GM23338 (cell line): ENCODE measurements at regions not wholly inside any gene's neighbourhood (a gene's known extent, or its start where the extent isn't known, plus 50 kb on each side); places are given as distances from the start of the nearest gene placed in this dataset.

ENCODE experiments used
- ATAC-seq: fragments of 200-7000 bp; cut with Tn5 transposase; 3 replicates; pipeline ENCODE4 v1.9.1; 2020
- DNase-seq: peaks from one replicate; pipeline ENCODE4 v3.0.0-alpha.2; 2015; ENCODE audit warnings: low spot score
- H2AFZ ChIP-seq: fragments of 200-600 bp; sonication (generic); 2 replicates; pipeline ENCODE4 v1.8.0; 2016; ENCODE audit warnings: antibody characterized with exemption, mild to moderate bottlenecking, moderate library complexity
- H3F3A ChIP-seq: fragments of 200-600 bp; sonication (generic); replicated peaks from 2 replicates; pipeline ENCODE4 v1.8.0; 2017; ENCODE audit warnings: antibody characterized with exemption, mixed run types, low read depth
- H3K27ac ChIP-seq: fragments of 200-600 bp; sonication (generic); 2 replicates; pipeline ENCODE4 v1.6.1; 2016; ENCODE audit warnings: low read depth
- H3K27me3 ChIP-seq: fragments of 200-600 bp; sonication (generic); 2 replicates; pipeline ENCODE4 v1.8.0; 2016; ENCODE audit warnings: mild to moderate bottlenecking, mixed run types, moderate library complexity; ENCODE audit not compliant: insufficient read depth
- H3K36me3 ChIP-seq: fragments of 200-600 bp; sonication (generic); 2 replicates; pipeline ENCODE4 v1.8.0; 2016; ENCODE audit warnings: mild to moderate bottlenecking; ENCODE audit not compliant: insufficient read depth
- H3K4me1 ChIP-seq: fragments of 200-600 bp; sonication (generic); 2 replicates; pipeline ENCODE4 v1.8.0; 2016; ENCODE audit warnings: mild to moderate bottlenecking, moderate library complexity; ENCODE audit not compliant: insufficient read depth
- H3K4me2 ChIP-seq: fragments of 200-600 bp; sonication (generic); 2 replicates; pipeline ENCODE4 v1.7.1; 2017; ENCODE audit warnings: mixed run types
- H3K4me3 ChIP-seq: fragments of 200-600 bp; sonication (generic); 2 replicates; pipeline ENCODE4 v1.6.1; 2016; ENCODE audit warnings: mixed run types
- H3K79me2 ChIP-seq: fragments of 200-600 bp; sonication (generic); replicated peaks from 2 replicates; pipeline ENCODE4 v1.8.0; 2017; ENCODE audit warnings: mild to moderate bottlenecking; ENCODE audit not compliant: insufficient read depth
- H3K9me2 ChIP-seq: fragments of 200-600 bp; sonication (generic); 2 replicates; pipeline ENCODE4 v1.8.0; 2017; ENCODE audit not compliant: insufficient read depth
- H4K20me1 ChIP-seq: fragments of 200-600 bp; sonication (generic); replicated peaks from 2 replicates; pipeline ENCODE4 v1.8.0; 2017; ENCODE audit warnings: mild to moderate bottlenecking; ENCODE audit not compliant: insufficient read depth
- H3K27ac Mint-ChIP-seq: 2 replicates; pipeline ENCODE4 v1.8.0; 2020; ENCODE audit warnings: inconsistent platforms, mild to moderate bottlenecking, moderate library complexity, mixed read lengths
- H3K27me3 Mint-ChIP-seq: 3 replicates; pipeline ENCODE4 v1.8.0; 2022; ENCODE audit warnings: low read depth, mild to moderate bottlenecking, moderate library complexity, mixed read lengths, inconsistent platforms; ENCODE audit not compliant: insufficient read depth, poor library complexity
- H3K36me3 Mint-ChIP-seq: 3 replicates; pipeline ENCODE4 v1.8.0; 2021; ENCODE audit warnings: low read depth, mild to moderate bottlenecking, inconsistent platforms, moderate library complexity, mixed read lengths
- H3K4me1 Mint-ChIP-seq: 3 replicates; pipeline ENCODE4 v1.8.0; 2020; ENCODE audit warnings: mild to moderate bottlenecking, inconsistent platforms, mixed read lengths
- H3K4me3 Mint-ChIP-seq: 3 replicates; pipeline ENCODE4 v1.8.0; 2021; ENCODE audit warnings: moderate library complexity, mild to moderate bottlenecking, inconsistent platforms, mixed read lengths
- H3K9me3 Mint-ChIP-seq: 3 replicates; pipeline ENCODE4 v1.8.0; 2020; ENCODE audit warnings: moderate library complexity, mild to moderate bottlenecking, inconsistent platforms, mixed read lengths
- CREB1 ChIP-seq: fragments of 250-450 bp; sonication (Bioruptor Pico); IDR thresholded peaks from 2 replicates; pipeline ENCODE4 v1.5.0; 2020; ENCODE audit warnings: low read depth, mild to moderate bottlenecking, moderate library complexity
- EZH2 ChIP-seq: fragments of 200-600 bp; sonication (generic); IDR thresholded peaks from one replicate; pipeline ENCODE4 v1.8.0; 2017; ENCODE audit warnings: antibody characterized with exemption, mild to moderate bottlenecking, low read depth; ENCODE audit not compliant: unreplicated experiment
- EZH2phosphoT487 ChIP-seq: fragments of 200-600 bp; sonication (generic); IDR thresholded peaks from one replicate; pipeline ENCODE4 v1.8.1; 2018; ENCODE audit warnings: antibody characterized with exemption; ENCODE audit not compliant: unreplicated experiment
- JUNB ChIP-seq: IDR thresholded peaks from one replicate; pipeline ENCODE4 v1.6.1; 2016; ENCODE audit warnings: antibody characterized with exemption; ENCODE audit not compliant: unreplicated experiment
- NANOG ChIP-seq: IDR thresholded peaks from 2 replicates; pipeline ENCODE4 v1.6.1; 2016; ENCODE audit warnings: antibody characterized with exemption, borderline replicate concordance
- POLR2AphosphoS5 ChIP-seq: IDR thresholded peaks from 2 replicates; pipeline ENCODE4 v1.6.1; 2016; ENCODE audit warnings: antibody characterized with exemption, low read depth
- STAT1 ChIP-seq: IDR thresholded peaks from one replicate; pipeline ENCODE4 v1.6.1; 2016; ENCODE audit warnings: antibody characterized with exemption; ENCODE audit not compliant: unreplicated experiment
- ZNF114 ChIP-seq: fragments of 250-450 bp; sonication (Bioruptor Pico); IDR thresholded peaks from 2 replicates; pipeline ENCODE4 v1.5.0; 2020; ENCODE audit warnings: mild to moderate bottlenecking, moderate library complexity
- ZNF331 ChIP-seq: fragments of 250-450 bp; sonication (Bioruptor Pico); IDR thresholded peaks from 2 replicates; pipeline ENCODE4 v1.5.0; 2020; ENCODE audit warnings: low read depth, mild to moderate bottlenecking, moderate library complexity
- TF ChIP-seq, protein P1 (sequence below): fragments of 250-450 bp; sonication (Bioruptor Pico); IDR thresholded peaks from 2 replicates; pipeline ENCODE4 v1.5.0; 2020; ENCODE audit warnings: mild to moderate bottlenecking, moderate library complexity
- TF ChIP-seq, protein P2 (sequence below): IDR thresholded peaks from 2 replicates; pipeline ENCODE4 v1.6.1; 2016; ENCODE audit warnings: antibody characterized with exemption
- TF ChIP-seq, protein P3 (sequence below), 2 experiments: fragments of 200-600 bp in 1 of 2; sonication (generic) in 1 of 2; conservative IDR thresholded peaks; 2 replicates each; pipeline versions ENCODE4 v1.5.1 to v1.6.1; 2016 to 2017; ENCODE audit warnings: antibody characterized with exemption in 2 of 2, low read depth in 2 of 2, mild to moderate bottlenecking in 2 of 2, moderate library complexity in 1 of 2

DNA sequence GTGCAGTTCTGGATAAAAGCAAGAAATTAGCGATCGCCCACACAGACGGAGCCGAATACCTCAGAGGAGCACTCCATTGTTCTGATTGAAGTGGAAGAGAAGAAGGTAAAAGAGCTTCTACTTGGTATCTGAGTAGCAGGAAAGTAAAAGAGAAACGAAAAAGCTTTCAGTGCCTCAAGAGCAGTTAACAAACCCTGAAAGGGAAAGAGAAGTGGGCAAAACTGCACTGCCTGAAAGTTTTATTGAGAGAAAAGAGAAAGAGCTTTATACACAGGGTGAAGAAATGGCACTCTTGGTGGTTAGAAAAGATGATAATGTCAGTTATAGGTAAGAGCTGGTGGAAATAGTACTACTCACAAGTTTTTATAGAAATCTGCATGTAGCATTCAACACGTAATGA is 192.8 kb downstream of the CDCA7 start (continued):
- TF ChIP-seq, protein P1, sequence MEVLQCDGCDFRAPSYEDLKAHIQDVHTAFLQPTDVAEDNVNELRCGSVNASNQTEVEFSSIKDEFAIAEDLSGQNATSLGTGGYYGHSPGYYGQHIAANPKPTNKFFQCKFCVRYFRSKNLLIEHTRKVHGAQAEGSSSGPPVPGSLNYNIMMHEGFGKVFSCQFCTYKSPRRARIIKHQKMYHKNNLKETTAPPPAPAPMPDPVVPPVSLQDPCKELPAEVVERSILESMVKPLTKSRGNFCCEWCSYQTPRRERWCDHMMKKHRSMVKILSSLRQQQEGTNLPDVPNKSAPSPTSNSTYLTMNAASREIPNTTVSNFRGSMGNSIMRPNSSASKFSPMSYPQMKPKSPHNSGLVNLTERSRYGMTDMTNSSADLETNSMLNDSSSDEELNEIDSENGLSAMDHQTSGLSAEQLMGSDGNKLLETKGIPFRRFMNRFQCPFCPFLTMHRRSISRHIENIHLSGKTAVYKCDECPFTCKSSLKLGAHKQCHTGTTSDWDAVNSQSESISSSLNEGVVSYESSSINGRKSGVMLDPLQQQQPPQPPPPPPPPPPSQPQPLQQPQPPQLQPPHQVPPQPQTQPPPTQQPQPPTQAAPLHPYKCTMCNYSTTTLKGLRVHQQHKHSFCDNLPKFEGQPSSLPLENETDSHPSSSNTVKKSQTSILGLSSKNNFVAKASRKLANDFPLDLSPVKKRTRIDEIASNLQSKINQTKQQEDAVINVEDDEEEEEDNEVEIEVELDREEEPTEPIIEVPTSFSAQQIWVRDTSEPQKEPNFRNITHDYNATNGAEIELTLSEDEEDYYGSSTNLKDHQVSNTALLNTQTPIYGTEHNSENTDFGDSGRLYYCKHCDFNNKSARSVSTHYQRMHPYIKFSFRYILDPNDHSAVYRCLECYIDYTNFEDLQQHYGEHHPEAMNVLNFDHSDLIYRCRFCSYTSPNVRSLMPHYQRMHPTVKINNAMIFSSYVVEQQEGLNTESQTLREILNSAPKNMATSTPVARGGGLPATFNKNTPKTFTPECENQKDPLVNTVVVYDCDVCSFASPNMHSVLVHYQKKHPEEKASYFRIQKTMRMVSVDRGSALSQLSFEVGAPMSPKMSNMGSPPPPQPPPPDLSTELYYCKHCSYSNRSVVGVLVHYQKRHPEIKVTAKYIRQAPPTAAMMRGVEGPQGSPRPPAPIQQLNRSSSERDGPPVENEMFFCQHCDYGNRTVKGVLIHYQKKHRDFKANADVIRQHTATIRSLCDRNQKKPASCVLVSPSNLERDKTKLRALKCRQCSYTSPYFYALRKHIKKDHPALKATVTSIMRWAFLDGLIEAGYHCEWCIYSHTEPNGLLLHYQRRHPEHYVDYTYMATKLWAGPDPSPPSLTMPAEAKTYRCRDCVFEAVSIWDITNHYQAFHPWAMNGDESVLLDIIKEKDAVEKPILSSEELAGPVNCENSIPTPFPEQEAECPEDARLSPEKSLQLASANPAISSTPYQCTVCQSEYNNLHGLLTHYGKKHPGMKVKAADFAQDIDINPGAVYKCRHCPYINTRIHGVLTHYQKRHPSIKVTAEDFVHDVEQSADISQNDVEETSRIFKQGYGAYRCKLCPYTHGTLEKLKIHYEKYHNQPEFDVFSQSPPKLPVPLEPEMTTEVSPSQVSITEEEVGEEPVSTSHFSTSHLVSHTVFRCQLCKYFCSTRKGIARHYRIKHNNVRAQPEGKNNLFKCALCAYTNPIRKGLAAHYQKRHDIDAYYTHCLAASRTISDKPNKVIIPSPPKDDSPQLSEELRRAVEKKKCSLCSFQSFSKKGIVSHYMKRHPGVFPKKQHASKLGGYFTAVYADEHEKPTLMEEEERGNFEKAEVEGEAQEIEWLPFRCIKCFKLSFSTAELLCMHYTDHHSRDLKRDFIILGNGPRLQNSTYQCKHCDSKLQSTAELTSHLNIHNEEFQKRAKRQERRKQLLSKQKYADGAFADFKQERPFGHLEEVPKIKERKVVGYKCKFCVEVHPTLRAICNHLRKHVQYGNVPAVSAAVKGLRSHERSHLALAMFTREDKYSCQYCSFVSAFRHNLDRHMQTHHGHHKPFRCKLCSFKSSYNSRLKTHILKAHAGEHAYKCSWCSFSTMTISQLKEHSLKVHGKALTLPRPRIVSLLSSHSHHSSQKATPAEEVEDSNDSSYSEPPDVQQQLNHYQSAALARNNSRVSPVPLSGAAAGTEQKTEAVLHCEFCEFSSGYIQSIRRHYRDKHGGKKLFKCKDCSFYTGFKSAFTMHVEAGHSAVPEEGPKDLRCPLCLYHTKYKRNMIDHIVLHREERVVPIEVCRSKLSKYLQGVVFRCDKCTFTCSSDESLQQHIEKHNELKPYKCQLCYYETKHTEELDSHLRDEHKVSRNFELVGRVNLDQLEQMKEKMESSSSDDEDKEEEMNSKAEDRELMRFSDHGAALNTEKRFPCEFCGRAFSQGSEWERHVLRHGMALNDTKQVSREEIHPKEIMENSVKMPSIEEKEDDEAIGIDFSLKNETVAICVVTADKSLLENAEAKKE (CRISPR knock-in tag), result no peak
- TF ChIP-seq ZNF114 (CRISPR knock-in tag) (no peak), JUNB (no peak), EZH2phosphoT487 (no peak)
- TF ChIP-seq, protein P2, sequence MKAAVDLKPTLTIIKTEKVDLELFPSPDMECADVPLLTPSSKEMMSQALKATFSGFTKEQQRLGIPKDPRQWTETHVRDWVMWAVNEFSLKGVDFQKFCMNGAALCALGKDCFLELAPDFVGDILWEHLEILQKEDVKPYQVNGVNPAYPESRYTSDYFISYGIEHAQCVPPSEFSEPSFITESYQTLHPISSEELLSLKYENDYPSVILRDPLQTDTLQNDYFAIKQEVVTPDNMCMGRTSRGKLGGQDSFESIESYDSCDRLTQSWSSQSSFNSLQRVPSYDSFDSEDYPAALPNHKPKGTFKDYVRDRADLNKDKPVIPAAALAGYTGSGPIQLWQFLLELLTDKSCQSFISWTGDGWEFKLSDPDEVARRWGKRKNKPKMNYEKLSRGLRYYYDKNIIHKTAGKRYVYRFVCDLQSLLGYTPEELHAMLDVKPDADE, result no peak

DNA sequence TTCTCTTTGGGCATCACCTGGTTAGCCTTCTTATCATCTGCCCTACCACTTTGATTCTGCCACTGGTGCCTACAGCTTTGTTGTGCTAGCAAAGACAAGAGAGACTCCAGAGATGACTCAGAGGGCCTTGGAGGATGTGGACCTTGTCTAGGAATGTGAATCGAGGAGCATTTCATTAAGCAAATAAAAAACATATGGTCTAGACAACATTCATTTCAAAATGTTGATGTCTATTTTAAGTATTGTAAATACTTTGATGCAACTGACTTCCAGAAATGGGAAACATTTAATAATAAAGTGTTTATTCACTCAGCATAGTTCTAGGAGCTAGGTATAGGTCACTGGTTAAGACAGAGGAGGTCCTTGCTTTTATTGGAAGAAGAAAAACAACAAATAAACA is 195.5 kb downstream of the CDCA7 start:
- H3K4me3 Mint-ChIP-seq, result no peak overlapping the region
- H3K27me3 Mint-ChIP-seq, result no peaks in the 10 kb centered on the region
- no peaks in the 10 kb centered on the region for H3K36me3 ChIP-seq
- H3K4me1 ChIP-seq, result peaks cover 15% of the 10 kb centered on the region
- no peak overlapping the region for H2AFZ ChIP-seq
- 0 out of 2 replicates have a peak, but pooled peaks cover 8% of the 10 kb centered on the region for H4K20me1 ChIP-seq
- H3K36me3 Mint-ChIP-seq, result peaks cover 14% of the 10 kb centered on the region; the same call in 2 of the 3 replicates
- DNase-seq, result no peak
- peaks cover 16% of the 10 kb centered on the region; the same call in 1 of the 2 replicates for H3K9me2 ChIP-seq
- H3K27me3 ChIP-seq, result no peaks in the 10 kb centered on the region
- H3K4me2 ChIP-seq, result no peak overlapping the region
- H3K27ac Mint-ChIP-seq, result no peak overlapping the region
- H3K9me3 Mint-ChIP-seq, result peaks cover 11% of the 10 kb centered on the region; the same call in 2 of the 3 replicates
- H3F3A ChIP-seq, result no peaks in the 10 kb centered on the region
- H3K79me2 ChIP-seq, result peaks cover 1% of the 10 kb centered on the region; the same call in 1 of the 2 replicates
- peaks cover 9% of the 10 kb centered on the region for H3K4me1 Mint-ChIP-seq
- no peak for ATAC-seq
- H3K27ac ChIP-seq, result no peak overlapping the region
- no peak overlapping the region for H3K4me3 ChIP-seq
- TF ChIP-seq CREB1 (CRISPR knock-in tag) (no peak), NANOG (no peak), ZNF331 (CRISPR knock-in tag) (no peak), STAT1 (no peak), EZH2 (no peak), JUNB (no peak), POLR2AphosphoS5 (no peak)
- TF ChIP-seq, protein P3, sequence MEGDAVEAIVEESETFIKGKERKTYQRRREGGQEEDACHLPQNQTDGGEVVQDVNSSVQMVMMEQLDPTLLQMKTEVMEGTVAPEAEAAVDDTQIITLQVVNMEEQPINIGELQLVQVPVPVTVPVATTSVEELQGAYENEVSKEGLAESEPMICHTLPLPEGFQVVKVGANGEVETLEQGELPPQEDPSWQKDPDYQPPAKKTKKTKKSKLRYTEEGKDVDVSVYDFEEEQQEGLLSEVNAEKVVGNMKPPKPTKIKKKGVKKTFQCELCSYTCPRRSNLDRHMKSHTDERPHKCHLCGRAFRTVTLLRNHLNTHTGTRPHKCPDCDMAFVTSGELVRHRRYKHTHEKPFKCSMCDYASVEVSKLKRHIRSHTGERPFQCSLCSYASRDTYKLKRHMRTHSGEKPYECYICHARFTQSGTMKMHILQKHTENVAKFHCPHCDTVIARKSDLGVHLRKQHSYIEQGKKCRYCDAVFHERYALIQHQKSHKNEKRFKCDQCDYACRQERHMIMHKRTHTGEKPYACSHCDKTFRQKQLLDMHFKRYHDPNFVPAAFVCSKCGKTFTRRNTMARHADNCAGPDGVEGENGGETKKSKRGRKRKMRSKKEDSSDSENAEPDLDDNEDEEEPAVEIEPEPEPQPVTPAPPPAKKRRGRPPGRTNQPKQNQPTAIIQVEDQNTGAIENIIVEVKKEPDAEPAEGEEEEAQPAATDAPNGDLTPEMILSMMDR (conservative IDR thresholded peaks at IDR 0.05; ENCODE audit: low read depth in 2 of 2), result no peak
- TF ChIP-seq, protein P2, result no peak
